B cell (primary cell): ENCODE measurements at regions not wholly inside any gene's neighbourhood (a gene's known extent, or its start where the extent isn't known, plus 50 kb on each side); places are given as distances from the start of the nearest gene placed in this dataset.

ENCODE experiments used
- ATAC-seq: fragments of 200-7000 bp; cut with Tn5 transposase; one replicate; pipeline ENCODE4 v1.10.0; 2021; ENCODE audit warnings: low read depth, mild to moderate bottlenecking, moderate number of reproducible peaks, moderate library complexity
- CTCF ChIA-PET: fragments of 350-600 bp; sonication (Branson Sonifier 250); formaldehyde crosslinking; loops from one replicate; lab custom pipeline; 2021; ENCODE audit warnings: antibody characterized with exemption, inconsistent platforms; lab: Charles Lee
- POLR2A ChIA-PET: fragments of 350-600 bp; sonication (Branson Sonifier 250); formaldehyde crosslinking; loops from one replicate; lab custom pipeline; 2021; ENCODE audit warnings: antibody characterized with exemption; lab: Charles Lee
- DNase-seq: peaks from one replicate; pipeline ENCODE4 v3.0.0; 2013
- H2AFZ ChIP-seq: 2 replicates; pipeline ENCODE4 v1.6.1; 2012; ENCODE audit warnings: mild to moderate bottlenecking, low read depth, low read length; ENCODE audit not compliant: insufficient read depth, poor library complexity, severe bottlenecking
- H3K27ac ChIP-seq, 2 donors: 1 replicate in 1 of 2; 2 replicates in 1 of 2; pipeline ENCODE4 v1.5.1; 2012 to 2013; ENCODE audit warnings: low read length in 2 of 2, mild to moderate bottlenecking in 2 of 2, moderate library complexity in 1 of 2
- H3K27me3 ChIP-seq, 4 experiments: fragments of 200-600 bp in 1 of 4; sonication (generic) in 1 of 4; replicated peaks in 1 of 4; 1 replicate in 2 of 4; 2 replicates in 2 of 4; pipeline versions ENCODE4 v1.6.1 to v1.7.0; 2013 to 2016; ENCODE audit warnings: low read length in 3 of 4, mild to moderate bottlenecking in 2 of 4, mixed read lengths in 1 of 4, moderate library complexity in 1 of 4; ENCODE audit not compliant: insufficient read depth in 4 of 4, control insufficient read depth in 3 of 4; ENCODE audit errors: control extremely low read depth in 1 of 4
- H3K36me3 ChIP-seq, 2 experiments: replicated peaks in 1 of 2; 1 replicate in 1 of 2; 2 replicates in 1 of 2; pipeline versions ENCODE4 v1.6.1 to v1.7.1; 2013; ENCODE audit warnings: low read length in 1 of 2; ENCODE audit not compliant: insufficient read depth in 2 of 2, control insufficient read depth in 1 of 2; ENCODE audit errors: control extremely low read depth in 1 of 2, extremely low read depth in 1 of 2
- H3K4me1 ChIP-seq, 2 donors: fragments of 200-600 bp in 1 of 2; sonication (generic) in 1 of 2; 1 replicate in 1 of 2; 2 replicates in 1 of 2; pipeline versions ENCODE4 v1.5.1 to v1.6.1; 2013 to 2017; ENCODE audit warnings: low read length in 2 of 2; ENCODE audit not compliant: control insufficient read depth in 2 of 2, insufficient read depth in 2 of 2
- H3K4me2 ChIP-seq: replicated peaks from 2 replicates; pipeline ENCODE3; 2012; ENCODE audit warnings: mild to moderate bottlenecking, low read depth, low read length; ENCODE audit not compliant: poor library complexity, severe bottlenecking
- H3K4me3 ChIP-seq, 5 experiments: fragments of 200-600 bp in 1 of 5; sonication (generic) in 1 of 5; 1 replicate in 3 of 5; 2 replicates in 2 of 5; pipeline versions ENCODE4 v1.5.1 to v1.7.0; 2011 to 2016; ENCODE audit warnings: low read length in 4 of 5, mild to moderate bottlenecking in 4 of 5, low read depth in 2 of 5, control low read depth in 1 of 5, moderate library complexity in 1 of 5; ENCODE audit not compliant: insufficient read depth in 1 of 5; ENCODE audit errors: control extremely low read depth in 1 of 5, extremely low read depth in 1 of 5
- H3K79me2 ChIP-seq: fragments of 200-600 bp; sonication (generic); one replicate; pipeline ENCODE4 v1.6.0; 2016; ENCODE audit warnings: low read length; ENCODE audit not compliant: control insufficient read depth, insufficient read depth
- H3K9ac ChIP-seq: fragments of 200-600 bp; sonication (generic); 2 replicates; pipeline ENCODE4 v1.6.1; 2017; ENCODE audit warnings: mild to moderate bottlenecking, low read length, moderate library complexity
- H3K9me3 ChIP-seq, 3 donors: one replicate each; pipeline versions ENCODE4 v1.6.1 to v1.7.1; 2013; ENCODE audit warnings: low read length in 2 of 3; ENCODE audit not compliant: control insufficient read depth in 2 of 3, insufficient read depth in 1 of 3; ENCODE audit errors: control extremely low read depth in 1 of 3
- H4K20me1 ChIP-seq: 2 replicates; pipeline ENCODE4 v1.6.0; 2012; ENCODE audit warnings: mild to moderate bottlenecking, low read length; ENCODE audit not compliant: insufficient read depth, control insufficient read depth, poor library complexity, severe bottlenecking
- H3K27ac Mint-ChIP-seq: one replicate; pipeline ENCODE4 v1.8.0; 2021; ENCODE audit warnings: mixed read lengths
- H3K27me3 Mint-ChIP-seq: one replicate; pipeline ENCODE4 v1.8.0; 2021; ENCODE audit warnings: mixed read lengths
- H3K4me1 Mint-ChIP-seq: one replicate; pipeline ENCODE4 v1.8.0; 2021; ENCODE audit warnings: mixed read lengths
- H3K4me3 Mint-ChIP-seq: one replicate; pipeline ENCODE4 v1.8.0; 2021; ENCODE audit warnings: mixed read lengths
- H3K9me3 Mint-ChIP-seq: one replicate; pipeline ENCODE4 v1.8.0; 2022; ENCODE audit warnings: mixed read lengths; ENCODE audit not compliant: insufficient read depth
- EZH2 ChIP-seq: IDR thresholded peaks from 2 replicates; pipeline ENCODE4 v1.6.1; 2012; ENCODE audit warnings: borderline replicate concordance, low read depth, mild to moderate bottlenecking, moderate library complexity, low read length; ENCODE audit not compliant: insufficient read depth, poor library complexity, severe bottlenecking
- WGBS: methylation state at CpG from one replicate; pipeline ENCODE4 v1.1.5; 2013; ENCODE audit warnings: missing lambda C conversion rate; ENCODE audit not compliant: insufficient coverage; 5-methylcytosine and 5-hydroxymethylcytosine counted together
- intact Hi-C: fragments of 100-400 bp; cut with micrococcal nuclease; formaldehyde crosslinking; loops from one replicate; pipeline ENCODE4 v1.10.0; 2022
- TF ChIP-seq, protein P1 (sequence below): fragments of 200-600 bp; IDR thresholded peaks from one replicate; pipeline ENCODE4 v1.8.0; 2022; ENCODE audit warnings: antibody characterized with exemption, mild to moderate bottlenecking

DNA sequence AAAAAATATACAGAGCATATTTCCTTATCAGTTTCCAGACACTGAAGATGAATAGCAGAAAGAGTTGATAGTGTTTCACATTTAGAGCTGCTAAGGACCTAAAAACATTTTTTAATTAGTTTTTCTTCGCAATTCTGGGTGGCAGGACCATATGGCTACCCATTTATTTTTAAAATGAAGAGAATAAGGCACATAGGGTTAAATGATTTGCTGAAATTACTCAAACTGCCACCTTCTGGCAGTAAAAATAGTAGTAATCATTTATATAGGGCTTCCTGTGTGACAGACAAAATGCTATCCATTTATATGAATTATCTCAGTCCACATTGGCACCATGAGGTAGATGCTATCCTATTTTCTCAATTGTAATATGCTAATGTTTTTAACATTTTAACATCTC is 108.6 kb upstream of the CCDC196 start:
- no peaks in the 10 kb centered on the region for H3K36me3 ChIP-seq
- no peaks in the 10 kb centered on the region for H3K4me1 Mint-ChIP-seq
- H4K20me1 ChIP-seq: no peaks in the 10 kb centered on the region
- H3K4me3 ChIP-seq: no peak overlapping the region
- H3K4me3 Mint-ChIP-seq: no peak overlapping the region
- H2AFZ ChIP-seq: no peak overlapping the region
- H3K9ac ChIP-seq: no peak overlapping the region
- intact Hi-C loops: no loop called here
- no CpG with 5 or more reads among the region's 1 CpG for WGBS
- ChIA-PET CTCF (no interaction called here), POLR2A (no interaction called here)
- no peak for TF ChIP-seq EZH2
- TF ChIP-seq, protein P1, sequence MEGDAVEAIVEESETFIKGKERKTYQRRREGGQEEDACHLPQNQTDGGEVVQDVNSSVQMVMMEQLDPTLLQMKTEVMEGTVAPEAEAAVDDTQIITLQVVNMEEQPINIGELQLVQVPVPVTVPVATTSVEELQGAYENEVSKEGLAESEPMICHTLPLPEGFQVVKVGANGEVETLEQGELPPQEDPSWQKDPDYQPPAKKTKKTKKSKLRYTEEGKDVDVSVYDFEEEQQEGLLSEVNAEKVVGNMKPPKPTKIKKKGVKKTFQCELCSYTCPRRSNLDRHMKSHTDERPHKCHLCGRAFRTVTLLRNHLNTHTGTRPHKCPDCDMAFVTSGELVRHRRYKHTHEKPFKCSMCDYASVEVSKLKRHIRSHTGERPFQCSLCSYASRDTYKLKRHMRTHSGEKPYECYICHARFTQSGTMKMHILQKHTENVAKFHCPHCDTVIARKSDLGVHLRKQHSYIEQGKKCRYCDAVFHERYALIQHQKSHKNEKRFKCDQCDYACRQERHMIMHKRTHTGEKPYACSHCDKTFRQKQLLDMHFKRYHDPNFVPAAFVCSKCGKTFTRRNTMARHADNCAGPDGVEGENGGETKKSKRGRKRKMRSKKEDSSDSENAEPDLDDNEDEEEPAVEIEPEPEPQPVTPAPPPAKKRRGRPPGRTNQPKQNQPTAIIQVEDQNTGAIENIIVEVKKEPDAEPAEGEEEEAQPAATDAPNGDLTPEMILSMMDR: no peak
- no peak overlapping the region for H3K27ac Mint-ChIP-seq
- ATAC-seq (no peak), DNase-seq (no peak)
- no peaks in the 10 kb centered on the region for H3K79me2 ChIP-seq
- H3K27ac ChIP-seq: no peak overlapping the region
- H3K9me3 ChIP-seq: no peaks in the 10 kb centered on the region
- H3K4me1 ChIP-seq: no peaks in the 10 kb centered on the region
- H3K9me3 Mint-ChIP-seq: no peaks in the 10 kb centered on the region
- H3K4me2 ChIP-seq: no peak overlapping the region
- H3K27me3 ChIP-seq: no peaks in the 10 kb centered on the region
- H3K27me3 Mint-ChIP-seq: no peaks in the 10 kb centered on the region

DNA sequence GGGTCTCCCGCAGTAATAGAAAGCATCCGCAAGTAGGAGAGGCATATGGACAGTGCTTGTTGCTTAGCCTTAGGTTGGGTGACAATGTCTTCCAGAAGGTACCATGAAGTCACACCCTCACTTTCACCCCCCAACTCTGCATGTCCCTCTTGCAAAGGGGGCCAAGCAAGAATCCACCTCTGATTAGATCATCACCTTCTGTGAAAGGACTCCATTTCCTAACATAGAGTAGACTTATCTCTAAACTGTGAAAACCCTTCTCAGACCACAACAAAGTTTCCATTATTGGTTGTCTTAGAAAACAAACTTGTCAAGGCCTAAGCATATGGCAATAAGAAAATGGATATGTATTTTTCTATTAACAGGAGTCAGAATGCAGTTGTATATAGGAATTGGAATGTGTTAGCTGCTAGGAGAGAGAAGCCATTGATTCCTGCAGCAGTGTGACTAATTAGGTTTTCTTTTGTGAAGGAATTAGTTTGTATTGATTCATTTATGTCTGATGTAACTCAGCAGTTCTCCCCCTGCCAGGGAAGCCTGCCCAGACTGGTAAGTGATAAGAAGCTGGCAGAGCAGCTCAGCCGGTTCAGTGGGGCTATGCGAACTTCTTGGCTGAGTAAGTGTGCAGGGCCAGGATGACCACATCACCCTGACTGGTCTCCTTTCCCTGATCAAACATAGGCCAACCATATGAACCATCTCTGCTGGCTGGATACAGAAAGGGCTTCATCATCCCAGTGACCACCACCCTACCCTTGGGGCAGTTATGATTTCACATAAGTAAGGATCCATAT is 107.3 kb upstream of the CCDC196 start:
- Histone ChIP-seq H3K9ac (no peak overlapping the region), H3K9me3 (no peaks in the 10 kb centered on the region), H3K79me2 (no peaks in the 10 kb centered on the region), H3K4me3 (no peak overlapping the region), H4K20me1 (no peaks in the 10 kb centered on the region), H3K4me1 (no peaks in the 10 kb centered on the region), H3K27me3 (no peaks in the 10 kb centered on the region), H3K27ac (no peak overlapping the region), H3K36me3 (no peaks in the 10 kb centered on the region), H2AFZ (no peak overlapping the region), H3K4me2 (no peak overlapping the region)
- ChIA-PET POLR2A (no interaction called here), CTCF (interaction anchor here (0.6 kb wide), 1 partner anchor 20 kb away, joined by 3 read pairs; no protein-coding TSS in a partner anchor)
- no peak for DNase-seq
- TF ChIP-seq EZH2: no peak
- TF ChIP-seq, protein P1: no peak
- no peak for ATAC-seq
- intact Hi-C loops: no loop called here
- no peak overlapping the region for H3K4me3 Mint-ChIP-seq
- H3K9me3 Mint-ChIP-seq: no peaks in the 10 kb centered on the region
- no peaks in the 10 kb centered on the region for H3K27me3 Mint-ChIP-seq
- no peak overlapping the region for H3K27ac Mint-ChIP-seq
- WGBS: 94% methylated on average over 2 of the region's 4 CpGs
- H3K4me1 Mint-ChIP-seq: no peaks in the 10 kb centered on the region
